ENCODE measurements at regions not wholly inside any gene's neighbourhood (a gene's known extent, or its start where the extent isn't known, plus 50 kb on each side); places are given as distances from the start of the nearest gene placed in this dataset.
"Not testable (repeated sequence)": the region's sequence is repeated elsewhere in the genome, so short reads cannot be mapped to it uniquely, and the experiment has no call there.

DNA sequence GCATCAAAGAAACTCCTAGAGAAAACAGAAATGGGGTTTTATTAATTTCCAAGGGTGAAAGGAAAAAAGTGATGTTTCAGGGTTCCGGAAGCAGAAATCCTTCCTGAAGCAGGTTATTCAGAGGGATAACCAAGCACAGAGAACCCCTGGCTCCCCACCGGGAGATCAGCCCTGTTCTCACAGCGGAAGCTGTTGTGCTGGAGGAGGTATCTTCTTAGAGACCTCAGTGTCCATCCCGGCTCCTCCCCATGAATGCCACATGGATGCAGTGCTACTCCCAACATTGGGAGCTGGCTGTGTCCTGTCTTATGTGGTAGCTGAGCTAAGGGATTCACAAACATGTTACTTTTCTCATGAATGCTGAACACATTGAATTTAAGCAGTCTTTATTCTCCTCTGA is 80.9 kb upstream of the IRX2 start:
- TF ChIP-seq, protein P1, sequence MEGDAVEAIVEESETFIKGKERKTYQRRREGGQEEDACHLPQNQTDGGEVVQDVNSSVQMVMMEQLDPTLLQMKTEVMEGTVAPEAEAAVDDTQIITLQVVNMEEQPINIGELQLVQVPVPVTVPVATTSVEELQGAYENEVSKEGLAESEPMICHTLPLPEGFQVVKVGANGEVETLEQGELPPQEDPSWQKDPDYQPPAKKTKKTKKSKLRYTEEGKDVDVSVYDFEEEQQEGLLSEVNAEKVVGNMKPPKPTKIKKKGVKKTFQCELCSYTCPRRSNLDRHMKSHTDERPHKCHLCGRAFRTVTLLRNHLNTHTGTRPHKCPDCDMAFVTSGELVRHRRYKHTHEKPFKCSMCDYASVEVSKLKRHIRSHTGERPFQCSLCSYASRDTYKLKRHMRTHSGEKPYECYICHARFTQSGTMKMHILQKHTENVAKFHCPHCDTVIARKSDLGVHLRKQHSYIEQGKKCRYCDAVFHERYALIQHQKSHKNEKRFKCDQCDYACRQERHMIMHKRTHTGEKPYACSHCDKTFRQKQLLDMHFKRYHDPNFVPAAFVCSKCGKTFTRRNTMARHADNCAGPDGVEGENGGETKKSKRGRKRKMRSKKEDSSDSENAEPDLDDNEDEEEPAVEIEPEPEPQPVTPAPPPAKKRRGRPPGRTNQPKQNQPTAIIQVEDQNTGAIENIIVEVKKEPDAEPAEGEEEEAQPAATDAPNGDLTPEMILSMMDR (IDR thresholded peaks at IDR 0.05; ENCODE audit: insufficient read depth, missing control alignments): no peak
- FAIRE-seq: no peak
- no peak for DNase-seq (ENCODE audit: insufficient read length, low spot score)

DNA sequence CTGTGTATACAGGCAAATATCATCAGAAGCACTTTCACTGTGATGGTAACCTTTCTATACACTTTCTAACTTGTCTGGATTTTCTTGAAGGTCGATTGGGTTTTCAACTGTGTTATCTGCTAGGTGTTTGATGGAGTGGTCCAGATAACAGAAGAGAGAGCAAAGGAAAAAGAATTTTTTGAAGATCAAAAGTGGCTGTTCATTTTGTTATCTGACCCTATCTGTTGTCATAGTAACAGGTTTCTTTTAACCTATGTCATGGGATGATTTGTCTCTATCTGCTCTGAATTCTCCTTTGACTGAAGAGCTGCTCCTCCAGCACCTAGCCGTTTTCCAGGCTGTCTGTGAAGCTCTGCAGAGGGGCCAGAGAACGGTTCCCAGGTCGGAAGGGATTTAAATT is 77.8 kb upstream of the IRX2 start:
- no peak for FAIRE-seq

DNA sequence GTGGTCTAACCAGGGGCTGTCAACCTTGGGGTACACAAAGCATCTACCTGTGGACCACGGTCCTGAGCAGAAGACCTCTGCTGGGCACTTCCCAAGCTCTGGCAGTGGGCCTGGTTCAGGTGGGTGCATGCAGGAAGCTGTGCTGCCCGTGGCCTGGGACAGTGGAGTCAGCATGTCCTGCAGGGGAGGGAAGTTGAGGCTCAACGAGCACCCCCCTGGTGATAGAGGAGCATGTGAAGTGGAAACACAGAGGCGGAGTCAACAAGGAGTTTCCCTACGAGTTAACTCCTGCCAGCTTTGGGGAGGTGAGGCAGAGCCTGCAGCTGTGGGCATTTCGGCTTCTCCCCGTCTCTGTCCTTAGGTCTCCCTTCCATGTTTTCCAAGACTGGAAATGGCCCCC is 67.5 kb upstream of the IRX2 start:
- TF ChIP-seq, protein P1 (IDR thresholded peaks at IDR 0.05; ENCODE audit: insufficient read depth, missing control alignments): no peak
- no peak for DNase-seq (ENCODE audit: insufficient read length, low spot score)
- FAIRE-seq: no peak

More for the DNA sequence above, 77.8 kb upstream of the IRX2 start:
- TF ChIP-seq, protein P1 (IDR thresholded peaks at IDR 0.05; ENCODE audit: insufficient read depth, missing control alignments): no peak
- DNase-seq (ENCODE audit: insufficient read length, low spot score): no peak

DNA sequence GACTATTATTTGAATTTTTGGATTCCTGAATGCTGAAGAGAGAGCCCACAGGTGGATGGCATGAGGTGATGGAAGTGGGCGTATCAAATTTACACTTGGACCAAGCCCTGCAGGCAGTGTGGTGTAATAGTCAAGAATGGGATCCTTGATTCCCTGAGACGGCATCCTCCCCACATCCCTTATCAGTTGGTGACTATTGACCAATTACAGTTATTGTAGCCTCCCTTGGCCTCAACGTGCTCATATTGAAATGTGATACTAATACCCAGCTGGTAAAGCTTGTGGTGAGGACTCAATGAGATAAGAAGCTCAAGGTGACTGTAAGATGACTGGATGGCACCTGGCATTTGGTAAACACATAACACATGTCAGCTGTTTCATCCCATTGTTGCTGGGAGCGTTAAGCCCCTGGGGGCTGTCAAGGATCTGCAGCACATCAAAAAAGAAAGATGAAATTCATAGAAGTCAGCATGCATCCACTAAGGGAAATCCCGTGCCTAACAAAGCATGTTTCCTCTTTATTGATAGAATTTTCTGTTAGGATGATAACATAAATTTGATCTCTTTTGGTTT is 65.6 kb upstream of the IRX2 start:
- DNase-seq (ENCODE audit: insufficient read length, low spot score) (no peak), FAIRE-seq (no peak)
- TF ChIP-seq, protein P1 (IDR thresholded peaks at IDR 0.05; ENCODE audit: insufficient read depth, missing control alignments): no peak

DNA sequence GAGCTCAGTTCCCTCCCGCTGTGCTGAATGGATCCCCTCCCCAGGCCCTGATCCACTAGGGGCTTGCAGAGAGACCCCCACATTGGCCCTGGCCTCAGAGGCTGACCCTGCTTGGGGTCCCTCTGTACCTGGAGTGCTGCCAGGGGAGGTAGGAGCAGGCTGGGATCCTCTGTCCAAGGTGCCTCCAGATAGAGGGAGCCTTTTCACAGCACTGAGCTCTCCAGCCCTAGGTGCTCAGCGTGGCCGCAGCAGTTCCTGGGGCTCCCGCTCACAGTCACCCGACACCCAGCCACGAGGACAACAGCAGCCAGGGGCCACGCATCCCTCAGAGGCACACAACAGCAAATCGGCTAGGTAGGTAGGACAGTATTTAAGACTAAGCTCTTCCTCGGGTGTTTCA is 62.2 kb upstream of the IRX2 start:
- DNase-seq (ENCODE audit: insufficient read length, low spot score): no peak
- TF ChIP-seq, protein P1 (IDR thresholded peaks at IDR 0.05; ENCODE audit: insufficient read depth, missing control alignments): no peak
- no peak for FAIRE-seq

DNA sequence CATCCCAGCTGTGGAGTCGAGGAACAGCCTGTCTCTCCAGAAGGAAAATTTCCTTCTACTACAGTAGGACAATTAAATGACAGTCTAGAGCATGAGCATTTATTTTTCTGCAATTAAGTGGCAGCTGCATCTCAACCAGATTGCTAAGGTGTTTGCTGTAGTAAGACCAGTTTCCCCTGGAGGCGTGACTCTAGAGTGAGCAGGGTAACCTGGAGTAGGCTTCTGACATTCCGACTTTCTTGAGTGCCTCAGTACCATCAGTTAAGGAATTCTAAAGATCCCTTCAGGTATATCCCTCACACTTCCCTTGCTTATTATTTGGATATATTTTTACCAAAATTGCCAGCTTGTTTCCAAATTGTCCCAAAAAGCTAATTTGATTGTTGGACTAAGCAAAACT is 59.2 kb upstream of the IRX2 start:
- DNase-seq (ENCODE audit: insufficient read length, low spot score) (no peak), FAIRE-seq (no peak)
- TF ChIP-seq, protein P1 (IDR thresholded peaks at IDR 0.05; ENCODE audit: insufficient read depth, missing control alignments): no peak

DNA sequence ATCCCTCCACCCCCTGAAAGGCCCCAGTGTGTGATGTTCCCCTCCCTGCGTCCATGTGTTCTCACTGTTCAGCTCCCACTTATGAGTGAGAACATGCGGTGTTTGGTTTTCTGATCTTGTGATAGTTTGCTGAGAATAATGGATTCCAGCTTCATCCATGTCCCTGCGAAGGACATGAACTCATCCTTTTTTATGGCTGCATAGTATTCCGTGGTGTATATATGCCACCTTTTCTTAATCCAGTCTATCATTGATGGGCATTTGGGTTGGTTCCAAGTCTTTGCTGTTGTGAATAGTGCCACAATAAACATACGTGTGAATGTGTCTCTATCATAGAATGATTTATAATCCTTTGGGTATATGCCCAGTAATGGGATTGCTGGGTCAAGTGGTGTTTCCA is 55.8 kb upstream of the IRX2 start:
- not testable (repeated sequence) for FAIRE-seq; DNase-seq (ENCODE audit: insufficient read length, low spot score)

DNA sequence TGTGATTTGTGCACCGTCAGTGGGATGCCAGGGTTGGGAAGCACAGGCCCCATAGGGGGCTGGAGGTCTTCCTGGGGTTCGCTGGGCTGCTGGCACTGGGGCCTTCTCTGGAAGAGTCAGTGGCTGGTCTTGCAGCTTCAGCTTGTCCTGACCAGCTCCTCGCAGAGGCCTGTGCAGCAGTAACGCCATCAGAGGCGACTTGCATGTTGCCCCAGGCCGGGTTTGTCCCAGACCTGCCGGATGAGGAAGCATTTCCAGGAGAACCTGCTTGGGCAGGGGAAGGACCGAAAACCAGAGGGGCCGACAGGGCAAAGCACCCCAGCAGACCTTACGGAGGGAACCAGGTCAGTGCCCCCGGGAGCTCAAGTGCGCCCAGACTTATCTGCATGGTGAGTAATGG is 54.7 kb upstream of the IRX2 start:
- TF ChIP-seq, protein P1 (IDR thresholded peaks at IDR 0.05; ENCODE audit: insufficient read depth, missing control alignments): no peak
- FAIRE-seq (no peak), DNase-seq (ENCODE audit: insufficient read length, low spot score) (no peak)
